IMR-90 (cell line): ENCODE measurements at regions not wholly inside any gene's neighbourhood (a gene's known extent, or its start where the extent isn't known, plus 50 kb on each side); places are given as distances from the start of the nearest gene placed in this dataset.
"Not testable (repeated sequence)": the region's sequence is repeated elsewhere in the genome, so short reads cannot be mapped to it uniquely, and the experiment has no call there.

Experiments
- ATAC-seq: fragments of 200-7000 bp; cut with Tn5 transposase; 2 replicates; pipeline ENCODE4 v1.9.1; 2020; ENCODE audit warnings: low read depth, mild to moderate bottlenecking, moderate library complexity
- BruUV-seq: library from RNA; stranded (reverse); fragments of 400-500 nt; replicated peaks from 2 replicates; lab custom pipeline; 2021; lab: Mats Ljungman, UMichigan
- CTCF ChIA-PET: fragments of 300-600 bp; formaldehyde crosslinking; extraction: SDS; loops from one replicate; lab custom pipeline; 2021; ENCODE audit warnings: antibody characterized with exemption; lab: Yijun Ruan, JAX
- POLR2A ChIA-PET: fragments of 300-600 bp; sonication (Branson Sonifier 250); formaldehyde crosslinking; loops from one replicate; lab custom pipeline; 2022; ENCODE audit warnings: antibody characterized with exemption; ENCODE audit not compliant: unreplicated experiment; lab: Charles Lee
- DNase-seq: peaks from one replicate; pipeline ENCODE4 v3.0.0; 2013
- H2AFZ ChIP-seq: replicated peaks from 2 replicates; pipeline ENCODE3; 2013; ENCODE audit warnings: low read length, mild to moderate bottlenecking; ENCODE audit not compliant: poor library complexity
- H2AK5ac ChIP-seq: 2 replicates; pipeline ENCODE4 v1.6.1; 2013; ENCODE audit warnings: low read depth, low read length, inconsistent platforms
- H2AK9ac ChIP-seq: replicated peaks from 2 replicates; pipeline ENCODE3; 2013; ENCODE audit warnings: mild to moderate bottlenecking, low read depth, low read length, moderate library complexity; ENCODE audit not compliant: poor library complexity
- H2BK120ac ChIP-seq: 2 replicates; pipeline ENCODE4 v1.6.1; 2013; ENCODE audit warnings: low read depth, low read length, inconsistent platforms
- H2BK15ac ChIP-seq: 3 replicates; pipeline ENCODE4 v1.6.1; 2013; ENCODE audit warnings: low read depth, low read length, inconsistent platforms
- H2BK20ac ChIP-seq: 2 replicates; pipeline ENCODE4 v1.6.1; 2013; ENCODE audit warnings: low read depth, mild to moderate bottlenecking, inconsistent platforms, low read length, moderate library complexity
- H2BK5ac ChIP-seq: 2 replicates; pipeline ENCODE4 v1.6.1; 2013; ENCODE audit warnings: mild to moderate bottlenecking, low read depth, low read length, inconsistent platforms; ENCODE audit not compliant: poor library complexity, severe bottlenecking
- H3K14ac ChIP-seq: replicated peaks from 2 replicates; pipeline ENCODE4 v1.6.1; 2013; ENCODE audit warnings: low read depth, low read length, inconsistent platforms
- H3K18ac ChIP-seq: 2 replicates; pipeline ENCODE4 v1.6.1; 2013; ENCODE audit warnings: low read depth, low read length, control low read depth
- H3K23ac ChIP-seq: 2 replicates; pipeline ENCODE4 v1.6.1; 2013; ENCODE audit warnings: low read depth, low read length, inconsistent platforms
- H3K27ac ChIP-seq: 2 replicates; pipeline ENCODE4 v1.5.1; 2013; ENCODE audit warnings: mild to moderate bottlenecking, control low read depth, low read length; ENCODE audit not compliant: insufficient read depth
- H3K27me3 ChIP-seq: 2 replicates; pipeline ENCODE4 v1.6.1; 2013; ENCODE audit warnings: low read length; ENCODE audit not compliant: control insufficient read depth, insufficient read depth
- H3K36me3 ChIP-seq: 2 replicates; pipeline ENCODE4 v1.6.1; 2013; ENCODE audit warnings: low read length, mixed read lengths; ENCODE audit not compliant: control insufficient read depth, insufficient read depth
- H3K4ac ChIP-seq: 2 replicates; pipeline ENCODE4 v1.6.1; 2013; ENCODE audit warnings: low read depth, low read length, inconsistent platforms
- H3K4me1 ChIP-seq: 2 replicates; pipeline ENCODE4 v1.6.1; 2013; ENCODE audit warnings: low read length, mixed read lengths; ENCODE audit not compliant: control insufficient read depth, insufficient read depth
- H3K4me2 ChIP-seq: 2 replicates; pipeline ENCODE4 v1.6.1; 2013; ENCODE audit warnings: low read depth, mild to moderate bottlenecking, control low read depth, low read length, moderate library complexity
- H3K4me3 ChIP-seq: 2 replicates; pipeline ENCODE4 v1.5.1; 2013; ENCODE audit warnings: low read depth, mild to moderate bottlenecking, control low read depth, low read length, moderate library complexity; ENCODE audit not compliant: insufficient read depth
- H3K56ac ChIP-seq: 2 replicates; pipeline ENCODE4 v1.6.1; 2013; ENCODE audit warnings: low read length, inconsistent platforms; ENCODE audit not compliant: insufficient read depth; ENCODE audit errors: extremely low read depth
- H3K79me1 ChIP-seq, 2 experiments: 2 replicates each; pipeline ENCODE4 v1.6.1; 2013; ENCODE audit warnings: low read length in 2 of 2, inconsistent platforms in 1 of 2, low read depth in 1 of 2
- H3K9ac ChIP-seq: 2 replicates; pipeline ENCODE4 v1.6.1; 2013; ENCODE audit warnings: low read depth, low read length, control low read depth
- H3K9me1 ChIP-seq: 2 replicates; pipeline ENCODE4 v1.6.1; 2013; ENCODE audit warnings: low read length, inconsistent platforms; ENCODE audit not compliant: insufficient read depth
- H3K9me3 ChIP-seq: 2 replicates; pipeline ENCODE4 v1.6.1; 2013; ENCODE audit warnings: low read length; ENCODE audit not compliant: control insufficient read depth, insufficient read depth
- H4K20me1 ChIP-seq: 2 replicates; pipeline ENCODE4 v1.6.1; 2013; ENCODE audit warnings: low read length, inconsistent platforms; ENCODE audit not compliant: insufficient read depth
- H4K5ac ChIP-seq: 2 replicates; pipeline ENCODE4 v1.6.1; 2013; ENCODE audit warnings: mild to moderate bottlenecking, low read depth, low read length, control low read depth
- H4K8ac ChIP-seq, 2 experiments: 2 replicates each; pipeline ENCODE4 v1.6.1; 2013; ENCODE audit warnings: low read depth in 2 of 2, low read length in 2 of 2, control low read depth in 1 of 2, inconsistent platforms in 1 of 2
- H4K91ac ChIP-seq: 2 replicates; pipeline ENCODE4 v1.6.1; 2013; ENCODE audit warnings: low read depth, low read length, inconsistent platforms; ENCODE audit not compliant: insufficient read depth
- WGBS, 2 experiments: methylation state at CpG; one replicate each; pipeline versions ENCODE4 v1.1.5 to v1.1.7; 2013; ENCODE audit warnings: missing lambda C conversion rate in 2 of 2; ENCODE audit not compliant: insufficient read length in 1 of 2; ENCODE audit errors: extremely low coverage in 2 of 2; 5-methylcytosine and 5-hydroxymethylcytosine counted together
- dilution Hi-C: fragments of 300-500 bp; cut with HindIII; formaldehyde crosslinking; loops from one replicate; pipeline ENCODE4 v1.14.3; 2018; ENCODE audit warnings: low sequenced_read_pairs; ENCODE audit not compliant: unreplicated experiment
- in situ Hi-C: fragments of 300-500 bp; cut with MboI; formaldehyde crosslinking; loops from 3 replicates; pipeline ENCODE4 v1.14.3; 2019; ENCODE audit warnings: low sequenced_read_pairs, inconsistent platforms, mixed read lengths
- intact Hi-C: fragments of 100-400 bp; cut with micrococcal nuclease; formaldehyde crosslinking; loops from 2 replicates; pipeline ENCODE4 v1.10.0; 2022

- H3K27me3 ChIP-seq, H3K18ac ChIP-seq, POLR2A ChIA-PET, H4K8ac ChIP-seq, H4K20me1 ChIP-seq, H3K4ac ChIP-seq, H3K27ac ChIP-seq, H3K9me3 ChIP-seq, H3K9ac ChIP-seq, H3K79me1 ChIP-seq, BruUV-seq, intact Hi-C loops, H3K36me3 ChIP-seq, H2BK120ac ChIP-seq, H2AK9ac ChIP-seq, H2BK20ac ChIP-seq, H2BK15ac ChIP-seq, dilution Hi-C loops, H3K23ac ChIP-seq, DNase-seq, H3K4me2 ChIP-seq, H4K5ac ChIP-seq, H2AFZ ChIP-seq, ATAC-seq, H2AK5ac ChIP-seq, H3K4me3 ChIP-seq, H3K14ac ChIP-seq, H2BK5ac ChIP-seq, H4K91ac ChIP-seq, H3K56ac ChIP-seq, in situ Hi-C loops, H3K9me1 ChIP-seq, H3K4me1 ChIP-seq: not testable (repeated sequence)
- WGBS, 2 experiments = no CpG with 5 or more reads among the region's 4 CpGs
- CTCF ChIA-PET = interaction anchor here (1.5 kb wide), 1 partner anchor 13 kb away, joined by 5 read pairs; no protein-coding TSS in a partner anchor
These were observed 144.0 kb upstream of the ZNF608 start for GRCh38 chr5:124890442-124890841.
